HCT116 (cell line): ENCODE measurements at regions not wholly inside any gene's neighbourhood (a gene's known extent, or its start where the extent isn't known, plus 50 kb on each side); places are given as distances from the start of the nearest gene placed in this dataset.

ENCODE experiments used
- ATAC-seq: fragments of 200-7000 bp; cut with Tn5 transposase; 2 replicates; pipeline ENCODE4 v1.9.1; 2020; ENCODE audit warnings: mild to moderate bottlenecking, moderate library complexity
- BruUV-seq: library from RNA; stranded (reverse); fragments of 400-500 nt; replicated peaks from 2 replicates; lab custom pipeline; 2021; lab: Mats Ljungman, UMichigan
- CTCF ChIA-PET: fragments of 300-600 bp; sonication (Branson Sonifier 250); formaldehyde crosslinking; loops from one replicate; lab custom pipeline; 2021; ENCODE audit warnings: antibody characterized with exemption; lab: Charles Lee
- POLR2A ChIA-PET: fragments of 300-600, 350-600 bp; sonication (Branson Sonifier 250); formaldehyde crosslinking; loops from one replicate; lab custom pipeline; 2021; ENCODE audit warnings: antibody characterized with exemption; lab: Charles Lee
- RAD21 ChIA-PET, 2 experiments: fragments of 300-600 bp; sonication (Branson Sonifier 250); formaldehyde crosslinking; loops; one replicate each; lab custom pipeline; 2023; ENCODE audit warnings: low total read pairs in 2 of 2; ENCODE audit not compliant: uncharacterized antibody in 2 of 2, unreplicated experiment in 2 of 2, low non-redundant PET in 1 of 2; lab: Charles Lee
- DNase-seq: peaks from one replicate; pipeline ENCODE4 v3.0.0-alpha.2; 2010; ENCODE audit warnings: low read depth, low spot score
- H2AFZ ChIP-seq: fragments of 200-600 bp; shearing (Covaris generic), sonication (generic); 2 replicates; pipeline ENCODE4 v1.6.1; 2017; ENCODE audit warnings: low read depth, mixed run types, mixed read lengths, antibody characterized with exemption, low read length; ENCODE audit not compliant: poor library complexity, severe bottlenecking
- H3K27ac ChIP-seq: 2 replicates; pipeline ENCODE4 v1.5.1; 2012; ENCODE audit warnings: low read depth, low read length
- H3K27me3 ChIP-seq: fragments of 200-600 bp; sonication (generic); 2 replicates; pipeline ENCODE4 v1.6.1; 2016; ENCODE audit warnings: mixed run types, low read length, mixed read lengths; ENCODE audit not compliant: insufficient read depth
- H3K36me3 ChIP-seq, 2 experiments: fragments of 200-500 bp in 1 of 2; fragments of 200-600 bp in 1 of 2; sonication (Bioruptor generic) in 1 of 2; sonication (generic) in 1 of 2; 2 replicates each; pipeline versions ENCODE4 v1.5.1 to v1.6.1; 2014 to 2016; ENCODE audit warnings: low read length in 2 of 2, inconsistent platforms in 1 of 2, mixed read lengths in 1 of 2, mixed run types in 1 of 2; ENCODE audit not compliant: insufficient read depth in 2 of 2, control insufficient read depth in 1 of 2
- H3K4me1 ChIP-seq, 2 experiments: fragments of 200-600 bp in 1 of 2; sonication (generic) in 1 of 2; 2 replicates each; pipeline versions ENCODE4 v1.5.1 to v1.6.1; 2012 to 2017; ENCODE audit warnings: low read length in 2 of 2, inconsistent platforms in 1 of 2, mild to moderate bottlenecking in 1 of 2, mixed read lengths in 1 of 2, mixed run types in 1 of 2, moderate library complexity in 1 of 2; ENCODE audit not compliant: insufficient read depth in 2 of 2, control insufficient read depth in 1 of 2
- H3K4me2 ChIP-seq: fragments of 200-600 bp; sonication (generic); 2 replicates; pipeline ENCODE4 v1.6.1; 2017; ENCODE audit warnings: mixed run types, low read length, mixed read lengths
- H3K4me3 ChIP-seq, 2 experiments: fragments of 200-600 bp in 1 of 2; sonication (generic) in 1 of 2; replicated peaks in 1 of 2; 2 replicates each; pipeline ENCODE4 v1.5.1; 2011 to 2016; ENCODE audit warnings: low read length in 2 of 2, control low read depth in 1 of 2, low read depth in 1 of 2, mild to moderate bottlenecking in 1 of 2, mixed read lengths in 1 of 2, mixed run types in 1 of 2
- H3K79me2 ChIP-seq: fragments of 200-600 bp; sonication (generic); 2 replicates; pipeline ENCODE4 v1.6.1; 2017; ENCODE audit warnings: mild to moderate bottlenecking, mixed run types, low read length, moderate library complexity, mixed read lengths; ENCODE audit not compliant: insufficient read depth
- H3K9ac ChIP-seq: fragments of 200-600 bp; sonication (generic); 2 replicates; pipeline ENCODE4 v1.6.1; 2016; ENCODE audit warnings: low read length, mixed read lengths
- H3K9me2 ChIP-seq: fragments of 200-600 bp; sonication (generic), shearing (Covaris generic); 2 replicates; pipeline ENCODE4 v1.6.1; 2017; ENCODE audit warnings: mixed run types, mild to moderate bottlenecking, moderate library complexity; ENCODE audit not compliant: insufficient read depth
- H3K9me3 ChIP-seq, 2 experiments: fragments of 200-500 bp in 1 of 2; fragments of 200-600 bp in 1 of 2; sonication (Bioruptor generic) in 1 of 2; sonication (generic) in 1 of 2; 2 replicates each; pipeline ENCODE4 v1.6.1; 2014 to 2017; ENCODE audit warnings: low read length in 2 of 2, mixed read lengths in 2 of 2, inconsistent platforms in 1 of 2, low read depth in 1 of 2, mild to moderate bottlenecking in 1 of 2, mixed run types in 1 of 2, moderate library complexity in 1 of 2; ENCODE audit not compliant: control insufficient read depth in 1 of 2, insufficient read depth in 1 of 2
- H4K20me1 ChIP-seq: fragments of 200-600 bp; sonication (generic), shearing (Covaris generic); 2 replicates; pipeline ENCODE4 v1.6.1; 2017; ENCODE audit warnings: mixed run types, mild to moderate bottlenecking, moderate library complexity; ENCODE audit not compliant: insufficient read depth
- EGR1 ChIP-seq: IDR thresholded peaks from 2 replicates; pipeline ENCODE4 v1.6.1; 2012; ENCODE audit warnings: low read depth
- EZH2 ChIP-seq: fragments of 200-600 bp; sonication (generic); IDR thresholded peaks from 2 replicates; pipeline ENCODE4 v1.6.1; 2017; ENCODE audit warnings: antibody characterized with exemption, mixed run types
- FOSL1 ChIP-seq: IDR thresholded peaks from 2 replicates; pipeline ENCODE4 v1.6.1; 2012; ENCODE audit warnings: low read depth
- MAX ChIP-seq: IDR thresholded peaks from 2 replicates; pipeline ENCODE4 v1.6.1; 2012
- RAD21 ChIP-seq: IDR thresholded peaks from 2 replicates; pipeline ENCODE4 v1.6.1; 2012; ENCODE audit warnings: low read depth, mild to moderate bottlenecking
- REST ChIP-seq: IDR thresholded peaks from 2 replicates; pipeline ENCODE4 v1.6.1; 2012; ENCODE audit warnings: low read depth
- SP1 ChIP-seq: IDR thresholded peaks from 2 replicates; pipeline ENCODE4 v1.6.1; 2012; ENCODE audit warnings: low read depth
- SRF ChIP-seq: IDR thresholded peaks from 2 replicates; pipeline ENCODE4 v1.6.1; 2012; ENCODE audit warnings: low read depth
- YY1 ChIP-seq: IDR thresholded peaks from 2 replicates; pipeline ENCODE4 v1.6.1; 2011; ENCODE audit warnings: low read length, low read depth, moderate library complexity, mild to moderate bottlenecking; ENCODE audit not compliant: insufficient replicate concordance; ENCODE audit errors: extremely low read depth
- intact Hi-C: fragments of 100-400 bp; cut with micrococcal nuclease; formaldehyde crosslinking; loops from 2 replicates; pipeline ENCODE4 v1.10.0; 2022

DNA sequence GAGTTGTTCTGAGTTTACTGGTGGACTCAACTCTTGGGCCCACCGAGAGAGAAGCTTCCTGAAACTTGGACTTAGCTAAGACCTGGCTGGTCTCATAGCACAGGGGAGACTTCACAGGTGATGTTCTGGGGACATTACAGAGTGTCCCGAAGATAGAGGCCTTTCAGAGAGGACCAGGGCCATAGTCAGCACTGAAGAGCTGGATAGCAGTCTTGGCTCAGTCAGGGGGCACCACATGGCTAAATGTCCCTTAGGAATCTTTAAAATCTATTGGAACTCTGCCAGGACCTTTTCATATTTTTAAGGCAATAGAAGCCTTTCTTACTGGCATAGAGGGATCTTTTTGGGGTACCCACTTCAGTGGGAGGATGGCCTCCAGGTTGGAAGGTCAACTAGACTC, 59.8 kb upstream of the CPLX2 start:
- no TSS peak for BruUV-seq
- H3K4me3 ChIP-seq: no peak overlapping the region
- ChIA-PET RAD21 (no interaction called here), CTCF (no interaction called here)
- DNase-seq: no peak
- H3K9ac ChIP-seq: no peak overlapping the region
- intact Hi-C loops: loop anchor here (5.0 kb wide), 1 partner anchor 731 kb away; no protein-coding TSS in a partner anchor
- TF ChIP-seq SP1 (no peak), YY1 (no peak), RAD21 (no peak), EZH2 (no peak), REST (no peak), SRF (no peak), EGR1 (no peak), FOSL1 (no peak), MAX (no peak)
- TF ChIP-seq, all 23 proteins: peak for 0
- Histone ChIP-seq H3K79me2 (no peaks in the 10 kb centered on the region), H3K27me3 (no peaks in the 10 kb centered on the region), H3K27ac (no peak overlapping the region), H3K9me3 (no peaks in the 10 kb centered on the region), H4K20me1 (no peaks in the 10 kb centered on the region), H2AFZ (no peak overlapping the region), H3K4me2 (no peak overlapping the region), H3K9me2 (no peaks in the 10 kb centered on the region), H3K36me3 (no peaks in the 10 kb centered on the region), H3K4me1 (peaks cover 30 to 57% of the 10 kb centered on the region in 2 experiments)
- no peak for ATAC-seq
- POLR2A ChIA-PET: no interaction called here
